ENCODE measurements at regions not wholly inside any gene's neighbourhood (a gene's known extent, or its start where the extent isn't known, plus 50 kb on each side); places are given as distances from the start of the nearest gene placed in this dataset.

- H3K36me3 Mint-ChIP-seq (ENCODE audit: low read depth): no peaks in the 10 kb centered on the region
- intact Hi-C loops (cut with micrococcal nuclease): no loop called here
- peaks cover 2% of the 10 kb centered on the region for H3K4me1 Mint-ChIP-seq
- no peaks in the 10 kb centered on the region for H3K9me3 Mint-ChIP-seq
- no peak for DNase-seq
- H3K27me3 Mint-ChIP-seq: peaks cover 6% of the 10 kb centered on the region
- H3K4me3 Mint-ChIP-seq: no peak overlapping the region
- H3K27ac Mint-ChIP-seq: no peak overlapping the region
These were observed 205.6 kb downstream of the LARP7 start for GRCh38 chr4:112842513-112842912.

- Mint-ChIP-seq H3K9me3 (no peaks in the 10 kb centered on the region), H3K36me3 (ENCODE audit: low read depth) (no peaks in the 10 kb centered on the region), H3K27me3 (peaks cover 2% of the 10 kb centered on the region), H3K4me3 (no peak overlapping the region), H3K4me1 (peaks cover 2% of the 10 kb centered on the region), H3K27ac (no peak overlapping the region)
- intact Hi-C loops (cut with micrococcal nuclease): no loop called here
- DNase-seq: no peak
These were observed 204.1 kb upstream of the ANK2 start for GRCh38 chr4:112845386-112845785.

- Mint-ChIP-seq H3K9me3 (no peaks in the 10 kb centered on the region), H3K27me3 (no peaks in the 10 kb centered on the region), H3K36me3 (ENCODE audit: low read depth) (no peaks in the 10 kb centered on the region), H3K4me3 (no peak overlapping the region), H3K27ac (no peak overlapping the region), H3K4me1 (peaks cover 2% of the 10 kb centered on the region)
- intact Hi-C loops (cut with micrococcal nuclease): no loop called here
- DNase-seq: no peak
These were observed 202.4 kb upstream of the ANK2 start for GRCh38 chr4:112847045-112847444.

- Mint-ChIP-seq H3K36me3 (ENCODE audit: low read depth) (no peaks in the 10 kb centered on the region), H3K27ac (no peak overlapping the region)
- intact Hi-C loops (cut with micrococcal nuclease): no loop called here
These were observed 201.7 kb upstream of the ANK2 start for GRCh38 chr4:112847781-112848180.

GRCh38 chr4:112848911-112849310 lies 200.5 kb upstream of the ANK2 start:
- intact Hi-C loops (cut with micrococcal nuclease): no loop called here
- Mint-ChIP-seq H3K36me3 (ENCODE audit: low read depth) (no peaks in the 10 kb centered on the region), H3K27me3 (no peaks in the 10 kb centered on the region), H3K4me1 (peaks cover 2% of the 10 kb centered on the region), H3K27ac (no peak overlapping the region), H3K4me3 (no peak overlapping the region), H3K9me3 (no peaks in the 10 kb centered on the region)
- no peak for DNase-seq

More at GRCh38 chr4:112847781-112848180, 201.7 kb upstream of the ANK2 start:
- Mint-ChIP-seq H3K4me1 (peaks cover 2% of the 10 kb centered on the region), H3K9me3 (no peaks in the 10 kb centered on the region), H3K27me3 (no peaks in the 10 kb centered on the region), H3K4me3 (no peak overlapping the region)
- DNase-seq: no peak

- DNase-seq: no peak
- H3K4me3 Mint-ChIP-seq: no peak overlapping the region
- no peaks in the 10 kb centered on the region for H3K36me3 Mint-ChIP-seq (ENCODE audit: low read depth)
- H3K9me3 Mint-ChIP-seq: no peaks in the 10 kb centered on the region
- no peak overlapping the region for H3K27ac Mint-ChIP-seq
- no peaks in the 10 kb centered on the region for H3K4me1 Mint-ChIP-seq
- H3K27me3 Mint-ChIP-seq: peaks cover 7% of the 10 kb centered on the region
- intact Hi-C loops (cut with micrococcal nuclease): no loop called here
These were observed 196.9 kb upstream of the ANK2 start for GRCh38 chr4:112852601-112853000.

- DNase-seq: no peak
- no peak overlapping the region for H3K27ac Mint-ChIP-seq
- no peaks in the 10 kb centered on the region for H3K36me3 Mint-ChIP-seq (ENCODE audit: low read depth)
- intact Hi-C loops (cut with micrococcal nuclease): no loop called here
- no peaks in the 10 kb centered on the region for H3K9me3 Mint-ChIP-seq
- peaks cover 7% of the 10 kb centered on the region for H3K27me3 Mint-ChIP-seq
- no peaks in the 10 kb centered on the region for H3K4me1 Mint-ChIP-seq
- H3K4me3 Mint-ChIP-seq: no peak overlapping the region
These were observed 195.7 kb upstream of the ANK2 start for GRCh38 chr4:112853662-112854256.

- intact Hi-C loops (cut with micrococcal nuclease): no loop called here
- H3K36me3 Mint-ChIP-seq (ENCODE audit: low read depth): no peaks in the 10 kb centered on the region
- no peak overlapping the region for H3K27ac Mint-ChIP-seq
- no peak for DNase-seq
- no peak overlapping the region for H3K4me3 Mint-ChIP-seq
- no peaks in the 10 kb centered on the region for H3K4me1 Mint-ChIP-seq
- H3K27me3 Mint-ChIP-seq: peaks cover 7% of the 10 kb centered on the region
- no peaks in the 10 kb centered on the region for H3K9me3 Mint-ChIP-seq
These were observed 195.0 kb upstream of the ANK2 start for GRCh38 chr4:112854420-112854819.

GRCh38 chr4:112855058-112855457 lies 194.4 kb upstream of the ANK2 start:
- Mint-ChIP-seq H3K4me3 (no peak overlapping the region), H3K4me1 (no peaks in the 10 kb centered on the region), H3K9me3 (no peaks in the 10 kb centered on the region), H3K36me3 (ENCODE audit: low read depth) (no peaks in the 10 kb centered on the region), H3K27ac (no peak overlapping the region), H3K27me3 (peaks cover 7% of the 10 kb centered on the region)
- DNase-seq: no peak
- intact Hi-C loops (cut with micrococcal nuclease): no loop called here

GRCh38 chr4:112857461-112857860 lies 192.0 kb upstream of the ANK2 start:
- no peak overlapping the region for H3K27ac Mint-ChIP-seq
- no peak overlapping the region for H3K4me3 Mint-ChIP-seq
- no peaks in the 10 kb centered on the region for H3K9me3 Mint-ChIP-seq
- peaks cover 8% of the 10 kb centered on the region for H3K27me3 Mint-ChIP-seq
- intact Hi-C loops (cut with micrococcal nuclease): no loop called here
- no peak for DNase-seq
- no peaks in the 10 kb centered on the region for H3K4me1 Mint-ChIP-seq
- H3K36me3 Mint-ChIP-seq (ENCODE audit: low read depth): no peaks in the 10 kb centered on the region

GRCh38 chr4:112858751-112859150 lies 190.7 kb upstream of the ANK2 start:
- no peaks in the 10 kb centered on the region for H3K36me3 Mint-ChIP-seq (ENCODE audit: low read depth)
- no peaks in the 10 kb centered on the region for H3K4me1 Mint-ChIP-seq
- DNase-seq: no peak
- no peaks in the 10 kb centered on the region for H3K9me3 Mint-ChIP-seq
- H3K4me3 Mint-ChIP-seq: no peak overlapping the region
- H3K27ac Mint-ChIP-seq: no peak overlapping the region
- intact Hi-C loops (cut with micrococcal nuclease): no loop called here
- peaks cover 8% of the 10 kb centered on the region for H3K27me3 Mint-ChIP-seq

GRCh38 chr4:112859456-112860184 lies 189.8 kb upstream of the ANK2 start:
- Mint-ChIP-seq H3K36me3 (ENCODE audit: low read depth) (no peaks in the 10 kb centered on the region), H3K9me3 (no peaks in the 10 kb centered on the region), H3K4me1 (no peaks in the 10 kb centered on the region), H3K27me3 (peaks cover 5% of the 10 kb centered on the region), H3K27ac (no peak overlapping the region), H3K4me3 (no peak overlapping the region)
- no peak for DNase-seq
- intact Hi-C loops (cut with micrococcal nuclease): no loop called here

- H3K4me3 Mint-ChIP-seq: no peak overlapping the region
- intact Hi-C loops (cut with micrococcal nuclease): no loop called here
- no peaks in the 10 kb centered on the region for H3K4me1 Mint-ChIP-seq
- H3K27me3 Mint-ChIP-seq: peaks cover 5% of the 10 kb centered on the region
- H3K9me3 Mint-ChIP-seq: no peaks in the 10 kb centered on the region
- DNase-seq: no peak
- H3K36me3 Mint-ChIP-seq (ENCODE audit: low read depth): no peaks in the 10 kb centered on the region
- no peak overlapping the region for H3K27ac Mint-ChIP-seq
These were observed 188.4 kb upstream of the ANK2 start for GRCh38 chr4:112860830-112861690.

Measured in activated CD4-positive, alpha-beta T cell treated with anti-CD3 and anti-CD28 coated beads, Interleukin-2, amount 10 ng/mL, durations not matched to agents 24 days and 14 days (primary cell).